SJSA1 (cell line): ENCODE measurements at regions not wholly inside any gene's neighbourhood (a gene's known extent, or its start where the extent isn't known, plus 50 kb on each side); places are given as distances from the start of the nearest gene placed in this dataset.
"Not testable (repeated sequence)": the region's sequence is repeated elsewhere in the genome, so short reads cannot be mapped to it uniquely, and the experiment has no call there.

Source experiments
- DNase-seq, 2 experiments: peaks; one replicate each; pipeline ENCODE4 v3.0.0-alpha.2; 2015 to 2020; ENCODE audit warnings: low spot score in 2 of 2, low read depth in 1 of 2
- H3K27ac ChIP-seq: fragments of 250-450 bp; sonication (Bioruptor Pico); 2 replicates; pipeline ENCODE4 v1.5.1; 2020; ENCODE audit warnings: mild to moderate bottlenecking, moderate library complexity
- H3K27me3 ChIP-seq: fragments of 250-450 bp; sonication (Bioruptor Pico); replicated peaks from 2 replicates; pipeline ENCODE4 v1.5.1; 2020; ENCODE audit warnings: mild to moderate bottlenecking, moderate library complexity
- H3K36me3 ChIP-seq: fragments of 250-450 bp; sonication (Bioruptor Pico); 2 replicates; pipeline ENCODE4 v1.5.1; 2020; ENCODE audit warnings: mild to moderate bottlenecking
- H3K4me1 ChIP-seq: fragments of 250-450 bp; sonication (Bioruptor Pico); replicated peaks from 2 replicates; pipeline ENCODE4 v1.6.1; 2021; ENCODE audit warnings: mild to moderate bottlenecking
- H3K4me3 ChIP-seq: fragments of 250-450 bp; sonication (Bioruptor Pico); 2 replicates; pipeline ENCODE4 v1.5.1; 2020; ENCODE audit warnings: mild to moderate bottlenecking
- H3K9me3 ChIP-seq: fragments of 250-450 bp; sonication (Bioruptor Pico); replicated peaks from 2 replicates; pipeline ENCODE4 v1.5.1; 2020; ENCODE audit warnings: mild to moderate bottlenecking

DNA sequence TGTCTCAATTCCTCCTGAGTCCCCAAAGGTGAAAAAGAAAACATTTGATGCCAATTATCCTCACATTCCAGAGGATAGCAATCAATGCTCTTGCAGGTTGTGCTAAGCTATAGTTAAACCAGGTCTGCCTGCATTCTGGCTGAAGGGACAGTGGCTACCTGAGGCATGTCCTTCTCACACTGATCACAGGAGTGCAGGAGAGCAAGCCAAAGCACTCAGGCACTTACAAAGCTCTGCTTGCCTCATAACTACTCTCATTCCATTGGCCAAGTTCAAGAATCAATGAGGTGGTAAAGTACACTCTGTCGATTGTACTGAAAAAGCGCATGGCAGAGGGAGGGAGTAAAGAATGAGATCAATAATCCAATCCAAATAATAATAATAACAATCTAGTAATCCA, 342.0 kb upstream of the PPP2R3A start:
- H3K4me1 ChIP-seq: no peaks in the 10 kb centered on the region
- no peaks in the 10 kb centered on the region for H3K36me3 ChIP-seq
- no peak for DNase-seq
- no peaks in the 10 kb centered on the region for H3K27me3 ChIP-seq
- H3K9me3 ChIP-seq: no peaks in the 10 kb centered on the region
- no peak overlapping the region for H3K27ac ChIP-seq
- H3K4me3 ChIP-seq: no peak overlapping the region

- H3K4me1 ChIP-seq: no peaks in the 10 kb centered on the region
- H3K27me3 ChIP-seq: no peaks in the 10 kb centered on the region
- no peak overlapping the region for H3K4me3 ChIP-seq
- no peak for DNase-seq
- H3K9me3 ChIP-seq: no peaks in the 10 kb centered on the region
- H3K36me3 ChIP-seq: no peaks in the 10 kb centered on the region
- no peak overlapping the region for H3K27ac ChIP-seq
Measured at GRCh38 chr3:135627057-135627456, 338.5 kb upstream of the PPP2R3A start.

DNA sequence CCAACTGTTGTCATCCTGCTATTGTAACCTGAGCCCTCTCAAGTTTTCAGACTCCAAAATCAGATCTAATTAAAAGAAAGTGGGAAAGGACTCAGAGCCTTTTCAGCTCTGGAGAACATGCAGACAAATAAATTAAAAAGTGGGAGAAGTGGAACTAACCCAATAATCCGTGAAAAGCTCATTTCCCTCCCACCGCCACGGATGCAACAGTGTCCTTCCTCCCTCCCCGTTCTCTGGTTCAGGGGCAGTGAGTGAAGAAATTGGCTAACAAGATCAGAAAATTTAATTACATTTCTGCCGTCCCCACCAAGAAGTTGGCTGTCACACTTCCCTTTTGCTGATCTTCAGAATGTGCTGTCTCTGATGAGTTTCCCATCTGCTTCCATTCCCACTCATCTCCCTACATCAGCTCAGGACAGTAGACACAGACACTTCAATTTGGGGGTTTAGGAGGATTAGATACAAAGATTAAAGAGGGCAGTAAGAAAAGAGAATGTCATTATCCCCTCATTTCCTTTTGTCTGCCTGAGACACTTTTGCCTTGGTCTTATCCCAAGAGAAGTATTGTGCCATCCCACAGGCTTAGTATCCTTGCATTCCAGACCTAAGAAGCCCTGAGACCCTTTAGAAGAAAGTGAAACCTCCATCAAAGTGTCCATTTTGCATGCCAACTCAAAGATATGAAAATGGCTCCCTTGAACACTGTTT, 335.7 kb upstream of the PPP2R3A start:
- H3K4me1 ChIP-seq: no peaks in the 10 kb centered on the region
- H3K4me3 ChIP-seq: no peak overlapping the region
- no peaks in the 10 kb centered on the region for H3K27me3 ChIP-seq
- no peaks in the 10 kb centered on the region for H3K9me3 ChIP-seq
- no peak for DNase-seq
- no peak overlapping the region for H3K27ac ChIP-seq
- no peaks in the 10 kb centered on the region for H3K36me3 ChIP-seq

- Histone ChIP-seq H3K9me3 (no peaks in the 10 kb centered on the region), H3K27me3 (no peaks in the 10 kb centered on the region), H3K4me1 (no peaks in the 10 kb centered on the region), H3K27ac (no peak overlapping the region), H3K4me3 (no peak overlapping the region), H3K36me3 (no peaks in the 10 kb centered on the region)
- no peak for DNase-seq
Measured at GRCh38 chr3:135632556-135633065, 332.9 kb upstream of the PPP2R3A start.

GRCh38 chr3:135633078-135633477, 332.4 kb upstream of the PPP2R3A start:
- no peaks in the 10 kb centered on the region for H3K27me3 ChIP-seq
- H3K4me3 ChIP-seq: no peak overlapping the region
- no peaks in the 10 kb centered on the region for H3K9me3 ChIP-seq
- H3K27ac ChIP-seq: no peak overlapping the region
- H3K4me1 ChIP-seq: no peaks in the 10 kb centered on the region
- H3K36me3 ChIP-seq: no peaks in the 10 kb centered on the region
- no peak for DNase-seq

GRCh38 chr3:135636596-135636995, 328.9 kb upstream of the PPP2R3A start:
- Histone ChIP-seq H3K9me3 (no peaks in the 10 kb centered on the region), H3K4me1 (no peaks in the 10 kb centered on the region), H3K27ac (no peak overlapping the region), H3K36me3 (no peaks in the 10 kb centered on the region), H3K27me3 (no peaks in the 10 kb centered on the region), H3K4me3 (no peak overlapping the region)
- DNase-seq: no peak

- DNase-seq: no peak
- H3K4me3 ChIP-seq: no peak overlapping the region
- no peaks in the 10 kb centered on the region for H3K9me3 ChIP-seq
Measured at GRCh38 chr3:135637013-135637412, 328.5 kb upstream of the PPP2R3A start.

GRCh38 chr3:135641761-135642160, 323.8 kb upstream of the PPP2R3A start:
- DNase-seq: no peak
- Histone ChIP-seq H3K36me3 (no peaks in the 10 kb centered on the region), H3K9me3 (no peaks in the 10 kb centered on the region), H3K4me3 (no peak overlapping the region), H3K27ac (no peak overlapping the region), H3K27me3 (no peaks in the 10 kb centered on the region), H3K4me1 (no peaks in the 10 kb centered on the region)

More at GRCh38 chr3:135637013-135637412, 328.5 kb upstream of the PPP2R3A start:
- no peak overlapping the region for H3K27ac ChIP-seq
- no peaks in the 10 kb centered on the region for H3K27me3 ChIP-seq
- H3K4me1 ChIP-seq: no peaks in the 10 kb centered on the region
- H3K36me3 ChIP-seq: no peaks in the 10 kb centered on the region

DNA sequence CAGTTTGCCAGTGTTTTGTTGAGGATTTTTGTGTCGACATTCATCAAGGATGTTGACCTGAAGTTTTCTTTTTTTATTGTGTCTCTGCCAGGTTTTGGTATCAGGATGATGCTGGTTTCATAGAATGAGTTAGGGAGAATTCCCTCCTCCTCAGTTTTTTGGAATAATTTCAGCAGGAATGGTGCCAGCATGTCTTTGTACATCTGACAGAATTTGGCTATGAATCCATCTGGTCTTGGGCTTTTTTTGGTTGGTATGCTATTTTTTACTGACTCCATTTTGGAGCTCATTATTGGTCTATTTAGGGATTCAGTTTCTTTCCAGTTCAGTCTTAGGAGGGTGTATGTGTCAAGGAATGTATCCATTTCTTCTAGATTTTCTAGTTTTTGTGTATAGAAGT, 320.0 kb upstream of the PPP2R3A start:
- H3K27ac ChIP-seq: no peak overlapping the region
- no peaks in the 10 kb centered on the region for H3K9me3 ChIP-seq
- no peak for DNase-seq
- no peaks in the 10 kb centered on the region for H3K27me3 ChIP-seq
- H3K4me1 ChIP-seq: no peaks in the 10 kb centered on the region
- H3K4me3 ChIP-seq: no peak overlapping the region
- no peaks in the 10 kb centered on the region for H3K36me3 ChIP-seq

GRCh38 chr3:135646873-135647272, 318.7 kb upstream of the PPP2R3A start:
- no peak for DNase-seq
- Histone ChIP-seq H3K4me3 (no peak overlapping the region), H3K4me1 (no peaks in the 10 kb centered on the region), H3K36me3 (no peaks in the 10 kb centered on the region), H3K27me3 (no peaks in the 10 kb centered on the region), H3K9me3 (no peaks in the 10 kb centered on the region), H3K27ac (no peak overlapping the region)

- no peak for DNase-seq
- Histone ChIP-seq H3K4me3 (no peak overlapping the region), H3K36me3 (no peaks in the 10 kb centered on the region), H3K9me3 (no peaks in the 10 kb centered on the region; the same call in 1 of the 2 replicates), H3K27ac (no peak overlapping the region), H3K4me1 (no peaks in the 10 kb centered on the region), H3K27me3 (no peaks in the 10 kb centered on the region)
Measured at GRCh38 chr3:135649361-135649760, 316.2 kb upstream of the PPP2R3A start.

DNA sequence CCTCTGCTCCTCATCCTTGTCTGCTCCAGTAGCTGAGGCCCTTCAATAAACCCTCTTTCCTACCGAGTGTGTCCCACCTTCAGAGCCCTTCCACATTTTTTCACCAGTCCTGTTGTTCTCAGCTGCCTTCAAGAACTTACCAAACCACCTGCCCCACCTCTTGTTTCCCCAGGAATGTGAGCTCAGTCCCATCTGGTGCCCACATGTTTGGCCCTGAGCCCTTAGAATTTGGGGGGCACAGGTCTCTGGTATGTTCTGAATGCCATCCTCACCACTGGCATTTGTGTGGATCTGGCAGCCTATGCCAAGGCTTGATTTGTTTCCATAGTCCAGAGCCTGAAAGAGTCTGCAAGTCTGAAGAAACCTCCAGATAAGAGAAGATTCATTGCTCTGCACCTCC, 315.2 kb upstream of the PPP2R3A start:
- Histone ChIP-seq H3K4me3 (no peak overlapping the region), H3K4me1 (no peaks in the 10 kb centered on the region), H3K27me3 (no peaks in the 10 kb centered on the region), H3K36me3 (no peaks in the 10 kb centered on the region), H3K9me3 (no peaks in the 10 kb centered on the region; the same call in 1 of the 2 replicates), H3K27ac (no peak overlapping the region)
- no peak for DNase-seq

- Histone ChIP-seq H3K4me3 (no peak overlapping the region), H3K27me3 (no peaks in the 10 kb centered on the region), H3K9me3 (no peaks in the 10 kb centered on the region; the same call in 1 of the 2 replicates), H3K36me3 (no peaks in the 10 kb centered on the region), H3K27ac (no peak overlapping the region), H3K4me1 (no peaks in the 10 kb centered on the region)
- DNase-seq: no peak
Measured at GRCh38 chr3:135652388-135652787, 313.1 kb upstream of the PPP2R3A start.

DNA sequence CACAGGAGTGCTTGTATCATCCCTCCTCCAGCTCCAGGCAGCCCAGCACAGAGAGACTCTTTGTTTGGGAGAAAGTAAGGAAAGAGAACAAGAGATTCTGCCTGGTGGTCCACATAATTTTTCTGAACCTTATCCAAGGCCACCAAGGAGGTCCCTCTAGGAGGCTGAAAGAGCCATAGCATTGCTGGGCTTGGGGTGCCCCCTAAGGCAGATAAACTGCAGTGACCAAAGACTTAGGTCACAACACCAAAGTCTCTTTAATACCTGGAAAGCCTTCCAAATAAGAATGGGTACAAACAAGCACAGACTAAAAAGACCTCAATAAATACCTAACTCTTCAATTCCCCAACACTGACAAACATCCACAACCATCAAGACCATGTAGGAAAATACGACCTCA, 310.2 kb upstream of the PPP2R3A start:
- Histone ChIP-seq H3K36me3 (no peaks in the 10 kb centered on the region), H3K4me3 (no peak overlapping the region), H3K27ac (no peak overlapping the region), H3K9me3 (no peaks in the 10 kb centered on the region; the same call in 1 of the 2 replicates), H3K4me1 (no peaks in the 10 kb centered on the region), H3K27me3 (no peaks in the 10 kb centered on the region)
- DNase-seq: no peak

- H3K27ac ChIP-seq, H3K4me1 ChIP-seq, H3K36me3 ChIP-seq, DNase-seq, H3K4me3 ChIP-seq, H3K27me3 ChIP-seq, H3K9me3 ChIP-seq: not testable (repeated sequence)
Measured at GRCh38 chr3:135658451-135658850, 307.1 kb upstream of the PPP2R3A start.
